ENCODE measurements at regions not wholly inside any gene's neighbourhood (a gene's known extent, or its start where the extent isn't known, plus 50 kb on each side); places are given as distances from the start of the nearest gene placed in this dataset.
A peak's percentile ranks its signal among the peaks of the same experiment; 100 is the strongest.

DNA sequence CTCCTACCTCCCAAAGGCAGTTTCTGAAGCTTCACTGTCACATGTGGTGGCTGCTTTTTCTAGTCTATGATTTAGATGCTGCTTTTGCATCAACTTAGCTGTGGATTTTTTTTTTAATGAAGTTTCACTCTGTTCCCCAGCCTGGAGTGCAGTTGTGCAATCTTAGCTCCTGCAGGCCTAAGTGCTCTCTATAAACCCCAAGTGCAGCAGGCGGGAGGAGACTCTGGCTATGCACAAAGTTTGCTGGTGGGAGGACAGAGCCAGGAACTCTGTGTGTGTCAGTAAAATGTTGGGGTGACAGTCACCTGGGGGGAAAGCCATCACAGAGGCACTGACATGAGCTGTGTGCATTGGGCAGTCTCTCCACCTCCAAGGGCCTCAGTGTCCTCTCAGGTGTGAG is 138.8 kb upstream of the FAM20C start:
- DNase-seq: peak in 2 of 42 donors; percentile 10 to 18
- intact Hi-C loops (cut with DNase I): no loop called here

DNA sequence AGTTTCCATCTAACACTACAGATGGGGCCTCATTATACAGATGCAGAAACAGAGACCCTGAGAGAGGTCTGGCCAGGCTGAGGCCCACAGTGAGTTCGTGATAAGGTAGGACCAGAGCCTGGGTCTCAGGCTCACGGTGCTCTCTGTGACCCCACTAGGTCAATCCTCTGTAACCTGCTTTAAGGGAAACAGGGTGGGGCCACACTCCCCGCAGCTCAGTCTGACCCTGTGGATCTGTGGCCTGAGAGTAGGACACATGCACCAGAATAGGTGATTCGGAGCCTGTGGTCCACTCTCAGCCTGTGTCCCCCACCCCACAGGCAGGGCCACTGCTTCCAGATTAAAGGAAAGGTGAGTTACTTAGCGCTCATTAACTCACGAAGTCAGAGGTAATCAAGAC is 137.8 kb upstream of the FAM20C start:
- DNase-seq: peak in 2 of 42 donors; percentile 3
- intact Hi-C loops (cut with DNase I): no loop called here

DNA sequence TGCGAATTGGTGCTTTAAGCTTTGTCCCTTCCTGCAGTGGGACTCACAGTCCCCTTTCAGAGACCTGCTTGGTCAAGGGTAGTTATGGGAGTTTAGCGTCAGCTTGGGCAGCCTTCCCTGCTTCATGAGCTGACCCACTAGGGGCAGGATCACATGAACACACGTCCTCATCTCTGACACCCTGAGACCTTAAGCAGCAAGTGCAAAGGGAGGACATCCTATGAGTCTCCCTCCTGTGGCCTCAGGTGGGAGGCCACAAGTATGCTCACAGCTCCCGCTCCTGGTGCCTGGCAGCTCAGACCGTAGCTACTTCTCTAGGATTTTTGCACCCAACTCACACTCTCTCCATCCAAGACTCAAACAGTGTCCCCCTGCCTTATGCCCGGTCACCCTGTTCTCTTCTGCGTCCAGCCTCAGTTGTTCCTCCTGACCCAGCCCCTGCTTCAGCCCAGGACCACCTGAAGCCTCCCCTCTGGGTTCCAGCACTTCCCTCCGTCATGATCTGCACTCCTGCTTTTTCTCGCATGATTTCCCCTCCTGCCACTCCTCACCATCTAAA is 136.6 kb upstream of the FAM20C start:
- intact Hi-C loops (cut with DNase I): no loop called here
- DNase-seq: peak in 6 of 42 donors; percentile 0 to 28 (median 7)

DNA sequence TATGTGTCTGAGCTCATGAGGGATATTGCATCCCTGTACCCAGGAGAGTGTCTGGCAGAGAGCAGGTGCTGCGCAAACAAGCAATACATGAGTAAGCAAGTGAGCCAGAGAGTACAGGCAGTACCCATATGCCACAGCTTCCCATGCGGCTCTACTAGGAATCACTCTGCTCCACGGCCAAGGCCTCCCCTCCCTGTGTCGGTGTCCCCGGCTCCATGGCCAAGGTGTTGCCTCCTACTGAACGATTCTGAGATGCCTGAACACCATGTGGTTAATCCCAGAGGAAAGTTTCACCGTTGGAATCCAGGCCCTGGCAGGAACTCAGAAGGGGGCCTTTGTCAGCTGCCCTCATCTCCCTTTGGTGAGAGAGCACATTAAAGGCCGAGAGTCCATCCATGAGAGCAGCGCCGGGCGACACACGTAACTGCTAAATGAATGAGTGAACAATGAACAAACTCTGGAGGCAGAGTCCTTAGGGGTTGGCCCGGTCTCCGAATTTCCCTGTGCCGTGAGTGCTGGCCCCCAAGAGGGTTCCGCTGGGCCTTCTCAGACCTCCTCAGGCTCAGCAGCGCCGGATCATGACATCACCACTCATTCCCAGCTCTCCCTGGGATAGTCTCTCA is 136.0 kb upstream of the FAM20C start:
- DNase-seq: peak in 7 of 42 donors; percentile 1 to 35 (median 12)
- intact Hi-C loops (cut with DNase I): no loop called here

DNA sequence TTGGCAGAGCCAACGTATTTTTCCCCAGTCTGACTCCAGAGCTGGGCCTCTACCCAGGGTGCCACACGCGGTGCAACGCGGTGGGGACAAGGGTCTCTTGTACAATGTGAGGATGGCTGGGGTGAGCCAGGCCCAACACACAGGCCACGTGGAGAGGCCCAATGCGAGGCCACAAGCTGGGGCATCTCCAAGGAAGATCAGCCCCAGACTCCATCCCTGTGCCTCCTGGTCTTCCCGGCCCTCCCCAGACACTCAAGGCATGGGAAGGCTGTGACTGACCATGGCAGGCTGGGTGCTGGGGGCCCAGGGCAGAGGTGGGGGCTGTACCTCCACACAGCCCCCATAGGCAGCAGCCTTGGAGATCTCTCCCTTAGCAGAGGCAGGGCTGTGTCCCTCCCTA is 135.3 kb upstream of the FAM20C start:
- peak in 6 of 42 donors; percentile 2 to 28 (median 6) for DNase-seq
- intact Hi-C loops (cut with DNase I): no loop called here

DNA sequence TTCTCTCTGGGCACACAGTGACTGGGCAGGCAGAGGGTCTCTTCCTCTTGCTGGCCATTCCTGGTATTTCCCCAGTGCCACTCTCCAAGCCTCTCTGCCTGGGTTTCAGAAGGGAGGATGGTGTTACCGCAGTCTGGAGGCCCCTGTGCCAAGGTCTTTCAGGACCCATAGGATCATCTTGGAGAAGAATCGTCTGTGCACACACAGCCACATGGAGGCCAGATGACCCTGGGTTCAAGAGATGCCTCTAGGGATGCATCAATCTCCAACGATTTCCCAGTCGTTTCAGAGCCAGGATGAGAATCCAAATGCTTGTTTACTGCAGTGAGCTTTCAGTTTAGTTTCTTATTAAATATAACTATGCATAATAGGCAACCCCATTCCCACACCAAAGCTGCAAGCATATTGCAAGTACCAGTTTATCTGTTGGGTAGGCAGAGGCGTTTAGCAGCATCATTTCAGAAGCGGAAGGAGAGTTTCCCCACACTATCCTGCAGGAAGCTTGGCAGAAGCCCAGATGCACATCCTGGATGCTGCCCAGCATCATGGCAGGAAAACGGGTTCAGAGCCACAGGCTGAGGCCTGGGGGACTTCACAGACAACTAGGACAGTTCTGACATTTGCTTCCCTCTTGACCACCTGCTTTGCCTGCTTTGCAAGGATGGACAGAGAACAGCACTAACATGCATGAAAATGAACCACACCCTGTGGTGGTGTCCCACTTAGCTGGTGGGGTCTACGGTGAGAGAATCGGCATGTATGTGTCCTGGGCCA is 134.7 kb upstream of the FAM20C start:
- intact Hi-C loops (cut with DNase I): no loop called here
- DNase-seq: peak in 9 of 42 donors; percentile 3 to 35 (median 11)

DNA sequence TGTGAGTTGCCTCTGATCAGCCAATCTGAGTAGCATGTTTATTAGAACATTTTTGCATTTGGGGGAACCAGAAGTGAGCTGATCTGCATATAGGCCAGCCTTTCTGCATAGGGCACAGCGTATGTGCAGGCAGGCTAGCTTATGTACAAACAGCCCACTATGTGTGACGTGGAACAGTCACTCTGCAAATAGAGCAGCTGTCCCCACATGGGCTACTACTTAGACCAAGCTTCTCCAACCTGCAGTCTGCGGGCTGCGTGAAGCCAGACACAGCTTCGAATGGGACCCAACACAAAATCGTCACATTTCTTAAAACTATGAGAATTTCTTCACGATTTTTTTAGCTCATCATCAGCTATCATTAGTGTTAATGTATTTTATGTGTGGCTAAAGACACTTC is 134.1 kb upstream of the FAM20C start:
- DNase-seq: peak in 6 of 42 donors; percentile 1 to 27 (median 6)
- intact Hi-C loops (cut with DNase I): no loop called here

DNA sequence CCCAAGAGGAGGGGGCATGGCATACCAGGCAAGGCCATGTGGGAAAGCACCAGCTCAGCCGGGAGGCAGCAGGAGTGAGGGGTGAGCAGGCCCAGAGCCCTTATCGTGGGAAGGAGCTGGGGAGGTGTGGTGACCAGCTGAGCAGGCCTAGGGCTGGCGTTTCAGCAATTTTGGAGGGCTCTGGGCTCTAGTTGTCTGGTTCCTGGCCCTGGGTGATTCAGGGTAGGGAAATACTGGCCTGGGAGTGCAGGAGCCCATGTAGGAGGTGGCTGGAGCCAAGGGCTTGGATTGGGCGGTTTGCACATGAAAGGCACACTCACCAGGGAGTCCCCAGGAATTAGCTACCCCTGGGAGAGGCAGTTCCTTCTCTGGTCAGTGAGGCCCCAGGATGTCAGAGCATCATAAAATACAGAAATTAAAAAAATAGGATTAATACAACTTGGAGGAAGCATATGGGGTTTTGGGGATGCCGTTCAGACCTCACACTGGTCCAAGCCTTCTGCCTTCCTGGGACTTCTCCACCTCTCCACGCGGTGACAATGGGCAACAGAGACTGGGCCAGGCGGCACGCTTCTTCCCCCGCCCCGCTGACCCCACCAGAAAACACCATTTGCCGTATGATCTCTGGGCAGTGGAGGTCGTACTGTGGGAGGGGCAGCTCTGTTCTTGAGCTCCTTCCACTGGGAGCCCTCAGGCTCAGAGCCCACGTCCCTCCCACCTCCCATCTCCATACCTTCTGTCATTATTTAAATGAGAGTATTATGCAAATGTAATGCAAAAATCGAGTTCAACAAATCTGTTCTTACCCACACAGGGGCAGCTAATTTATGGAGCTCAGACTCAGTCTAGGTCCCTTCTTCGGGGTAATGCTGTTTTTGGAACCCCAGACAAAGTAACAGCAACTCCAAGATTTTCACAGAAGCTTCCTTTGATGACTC is 133.0 kb upstream of the FAM20C start:
- intact Hi-C loops (cut with DNase I): no loop called here
- DNase-seq: peak in 9 of 42 donors; percentile 3 to 31 (median 12)

DNA sequence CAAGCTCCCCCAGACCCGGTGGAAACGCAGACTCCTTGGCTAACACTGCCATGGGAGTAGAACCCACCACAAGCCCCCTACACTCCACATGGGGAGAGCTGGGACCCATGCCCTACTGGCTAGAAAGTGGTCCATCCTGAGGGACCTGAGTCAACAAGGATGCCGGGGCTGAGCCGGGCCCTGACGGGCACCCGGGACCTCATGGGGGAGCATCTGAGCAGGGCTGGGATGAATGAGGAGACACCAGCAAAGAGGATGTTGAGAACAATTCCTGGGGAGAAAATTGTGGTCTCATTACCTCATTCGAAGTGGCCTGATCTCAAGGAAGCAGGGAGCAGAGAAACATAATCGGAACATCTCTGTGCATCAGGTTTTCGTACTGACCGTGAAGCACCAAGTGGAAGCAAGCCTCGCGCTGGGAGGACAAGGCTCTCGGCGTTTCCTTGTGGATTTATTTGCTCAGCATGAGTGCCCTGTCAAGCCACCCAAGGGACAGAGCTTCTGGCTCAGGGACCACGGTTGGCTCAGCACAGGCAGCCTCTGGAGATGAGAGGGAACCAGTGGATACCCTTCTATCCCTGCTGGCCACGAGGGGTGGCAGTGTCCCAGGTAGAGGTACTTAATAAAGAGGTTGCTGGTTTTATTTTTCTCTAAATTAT is 132.2 kb upstream of the FAM20C start:
- peak in 15 of 42 donors; percentile 0 to 38 (median 11) for DNase-seq
- intact Hi-C loops (cut with DNase I): no loop called here

DNA sequence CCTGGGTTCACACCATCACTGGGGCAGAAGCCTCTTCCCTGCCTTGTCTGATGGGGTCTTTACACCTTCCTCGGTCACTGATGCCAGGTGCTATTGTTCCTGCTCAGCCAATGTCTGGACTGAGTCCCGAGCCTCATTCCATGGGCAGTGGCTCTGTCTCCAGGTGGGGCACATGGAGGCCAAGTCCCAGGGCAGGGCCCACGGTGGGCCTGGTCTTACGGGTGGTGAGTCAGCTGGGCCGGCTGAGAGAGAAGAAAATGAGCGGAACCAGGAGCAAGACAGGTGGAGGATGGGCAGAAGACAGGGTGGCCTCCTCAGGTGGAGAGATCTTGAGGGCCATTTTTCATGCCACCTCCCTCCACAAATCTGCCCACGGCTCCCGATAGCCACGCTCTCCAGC is 131.7 kb upstream of the FAM20C start:
- intact Hi-C loops (cut with DNase I): no loop called here
- DNase-seq: peak in 10 of 42 donors; percentile 1 to 21 (median 8)

DNA sequence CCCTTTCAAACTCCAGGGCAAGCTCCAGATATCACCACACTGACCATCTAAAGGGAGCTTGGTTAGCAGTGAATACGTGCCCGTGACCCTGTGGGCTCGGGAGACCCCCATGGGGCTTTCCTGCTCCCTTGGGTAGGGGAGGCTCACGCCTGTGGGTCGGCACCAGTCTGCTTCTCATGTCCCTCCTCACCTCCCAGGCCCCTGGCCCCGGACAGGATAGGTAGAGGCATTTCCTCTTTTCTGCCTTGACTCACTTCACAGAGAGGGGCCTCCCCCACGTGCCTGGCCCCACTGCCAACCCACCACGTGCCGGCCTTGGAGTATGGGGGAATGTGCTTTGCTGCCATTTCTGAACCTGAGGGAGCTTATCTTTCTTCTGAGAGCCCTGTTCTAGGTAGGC is 131.3 kb upstream of the FAM20C start:
- peak in 13 of 42 donors; percentile 2 to 42 (median 11) for DNase-seq
- intact Hi-C loops (cut with DNase I): no loop called here

DNA sequence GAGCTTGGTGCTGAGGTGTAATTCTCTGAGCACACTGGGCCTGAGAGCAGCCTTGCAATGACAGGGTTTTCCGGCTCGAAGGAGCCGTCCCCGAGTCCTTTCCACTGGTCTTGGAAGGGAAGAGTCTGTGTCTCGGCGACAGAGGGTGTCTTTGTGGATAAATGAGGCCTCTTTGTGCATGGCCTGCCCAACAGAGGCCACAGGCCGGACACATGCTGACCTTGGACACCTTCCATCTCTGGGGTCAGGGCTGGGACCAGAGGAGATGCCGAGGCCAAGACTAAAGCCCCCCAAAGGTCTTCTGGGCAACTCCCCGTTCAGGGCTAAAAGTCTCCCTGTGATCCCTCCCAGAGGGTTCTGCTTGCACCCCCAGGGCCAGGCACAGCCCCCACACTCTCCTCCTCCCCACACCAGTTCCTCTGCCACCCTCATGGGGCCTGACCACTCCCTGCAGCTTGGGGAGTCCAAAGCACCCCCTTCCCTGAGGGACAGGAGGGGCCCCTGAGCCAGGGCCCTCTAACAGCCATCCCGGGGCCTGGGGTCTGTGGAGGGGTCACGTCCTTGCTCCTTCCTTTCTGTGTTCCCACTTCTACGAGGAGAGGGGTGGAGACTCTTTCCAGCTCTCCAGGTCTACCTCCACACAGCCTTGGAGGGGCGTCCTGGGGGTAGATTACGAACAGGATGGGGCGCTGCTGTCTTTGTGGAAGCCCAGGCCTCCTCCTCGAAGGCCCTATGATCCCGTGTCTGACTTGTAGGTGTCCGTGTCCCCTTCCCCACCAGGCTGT is 130.6 kb upstream of the FAM20C start:
- peak in 14 of 42 donors; percentile 3 to 39 (median 16) for DNase-seq
- intact Hi-C loops (cut with DNase I): no loop called here

DNA sequence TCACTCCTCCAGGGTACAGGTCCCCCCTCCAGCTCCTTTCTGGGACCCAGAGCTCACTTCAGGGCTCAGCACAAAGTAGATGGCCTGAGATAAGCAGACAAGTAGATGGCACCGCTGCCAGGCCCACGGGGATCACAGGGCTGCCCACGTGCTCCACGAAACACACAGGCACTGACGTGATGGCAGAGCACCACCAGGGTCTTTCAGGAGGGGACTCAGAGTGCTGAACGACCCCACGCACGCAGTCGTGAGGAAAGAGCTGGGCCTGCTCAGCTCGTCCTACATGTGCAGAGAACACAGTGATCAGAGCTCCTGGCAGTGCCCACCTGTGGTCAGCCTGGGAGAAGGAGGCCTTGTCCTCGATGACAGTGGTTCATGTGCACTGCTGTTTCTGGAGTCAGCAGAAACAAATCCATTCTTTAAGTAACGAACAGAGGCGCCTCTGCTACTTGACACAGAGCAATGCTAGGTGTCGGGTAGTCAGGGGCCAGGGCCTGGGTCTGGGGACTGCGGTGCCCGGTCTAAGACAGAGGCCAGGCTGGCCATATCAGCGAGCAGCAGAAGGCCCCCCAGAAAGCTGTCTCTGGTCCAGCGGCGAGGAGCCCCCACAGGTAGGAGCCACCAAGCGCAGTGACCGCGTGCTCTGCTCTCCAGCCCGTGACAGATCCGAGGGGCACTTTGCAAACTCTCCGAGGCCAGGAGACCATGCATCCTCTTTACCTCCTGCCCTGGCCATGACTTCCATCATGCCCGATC is 129.8 kb upstream of the FAM20C start:
- peak in 11 of 42 donors; percentile 5 to 36 (median 11) for DNase-seq

DNA sequence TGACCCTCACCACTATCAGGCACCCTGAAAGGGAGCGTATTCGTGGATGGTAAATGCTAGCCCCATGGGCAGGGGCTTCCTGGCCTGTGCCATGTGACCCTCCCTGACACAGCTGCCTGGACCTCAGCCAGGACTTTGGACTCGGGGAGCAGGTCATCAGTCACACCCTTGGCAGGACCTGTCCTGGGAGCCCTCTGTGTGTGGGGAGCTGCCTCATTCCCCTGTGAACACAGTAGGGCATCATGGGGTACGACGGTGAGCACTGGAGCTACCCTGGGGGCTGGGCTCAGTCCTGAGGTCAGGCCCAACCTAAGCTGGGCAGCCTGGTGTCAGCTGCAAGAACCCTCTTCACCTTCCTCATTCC is 129.3 kb upstream of the FAM20C start:
- intact Hi-C loops (cut with DNase I): no loop called here
- DNase-seq: peak in 10 of 42 donors; percentile 3 to 34 (median 10)

More for the DNA sequence above, 129.8 kb upstream of the FAM20C start:
- intact Hi-C loops (cut with DNase I): no loop called here

DNA sequence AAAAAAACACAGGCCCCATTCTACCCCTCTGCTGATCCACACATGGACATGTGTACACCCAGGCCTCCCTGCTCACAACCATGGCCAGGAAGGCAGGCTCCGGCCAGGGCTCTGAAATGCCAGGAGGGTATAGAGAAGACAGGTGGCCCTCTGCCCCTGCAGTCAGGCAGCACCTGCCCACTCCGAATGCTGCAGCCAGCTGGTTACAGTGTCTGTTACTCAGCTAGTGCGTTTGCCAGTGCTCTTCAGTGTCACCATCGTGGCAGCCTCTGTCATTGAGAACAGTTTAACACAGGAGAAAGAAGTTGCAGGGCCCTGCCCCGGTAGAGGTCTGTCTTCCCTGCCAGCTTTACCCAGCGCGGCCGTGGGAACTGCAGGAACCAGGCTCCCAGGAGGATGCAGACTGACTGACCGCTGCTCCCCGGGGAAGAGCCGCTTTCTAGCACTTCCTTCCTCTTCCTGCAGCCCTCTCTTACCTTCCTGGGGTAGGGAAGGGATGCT is 128.8 kb upstream of the FAM20C start:
- peak in 10 of 42 donors; percentile 14 to 40 (median 30) for DNase-seq
- intact Hi-C loops (cut with DNase I): no loop called here

DNA sequence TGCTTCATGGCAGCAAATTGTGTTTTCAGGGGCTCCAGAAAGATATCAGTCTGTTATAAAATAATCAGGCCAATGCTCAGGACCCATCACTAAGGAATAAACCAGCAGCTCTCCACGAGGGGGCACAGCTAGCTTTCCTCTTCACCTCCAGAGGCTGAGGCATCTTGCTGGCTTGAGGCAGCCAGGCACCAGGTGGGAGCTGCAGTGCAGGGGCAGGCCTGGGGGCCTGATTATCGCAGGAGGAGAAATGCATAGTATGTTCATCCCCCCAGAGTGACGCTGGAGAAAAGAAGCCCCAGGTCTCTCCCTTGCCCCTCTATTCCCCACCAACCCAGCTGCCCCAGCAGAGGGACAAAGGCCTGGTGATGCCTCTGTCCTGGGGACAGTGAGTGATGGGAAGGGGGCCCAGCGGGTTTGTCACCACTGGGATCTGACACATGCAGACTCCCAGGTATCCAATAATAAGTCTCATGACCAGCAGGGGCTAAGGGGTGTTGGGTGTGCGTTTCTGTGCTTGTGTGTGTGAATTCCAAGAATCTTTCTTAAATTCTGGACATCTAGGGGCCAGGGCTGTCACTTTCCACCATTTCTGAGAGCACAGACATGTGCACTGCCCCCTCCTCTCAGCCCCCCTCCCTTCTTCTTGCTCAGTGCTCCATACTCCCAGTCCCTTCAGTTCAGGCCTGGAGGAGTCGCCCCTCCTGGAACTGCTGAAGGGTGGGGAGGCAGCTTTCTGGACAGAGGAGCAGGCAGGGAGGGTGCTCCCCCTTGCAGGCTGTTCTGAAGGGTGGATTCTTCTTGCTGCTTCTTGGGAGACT is 128.1 kb upstream of the FAM20C start:
- intact Hi-C loops (cut with DNase I): no loop called here
- peak; percentile 69 to 92 (median 82) for DNase-seq
